Activated T-cell treated with anti-CD3 and anti-CD28 coated beads, Interleukin-2, amount 50 U/mL, for 72 hours (primary cell): ENCODE measurements at regions not wholly inside any gene's neighbourhood (a gene's known extent, or its start where the extent isn't known, plus 50 kb on each side); places are given as distances from the start of the nearest gene placed in this dataset.

Source experiments
- ATAC-seq, 2 donors: fragments of 150-1000 bp; cut with Tn5 transposase; replicated peaks in 1 of 2; 2 replicates each; pipeline ENCODE4 v1.10.0; 2021; ENCODE audit warnings: moderate library complexity in 2 of 2, mild to moderate bottlenecking in 1 of 2
- DNase-seq, 2 donors: peaks; one replicate each; pipeline ENCODE4 v3.0.0; 2021 to 2022; ENCODE audit warnings: mixed read lengths in 1 of 2
- H3K27ac Mint-ChIP-seq: one replicate; pipeline ENCODE4 v1.8.0; 2022; ENCODE audit warnings: mild to moderate bottlenecking, moderate library complexity, mixed read lengths
- H3K27me3 Mint-ChIP-seq: one replicate; pipeline ENCODE4 v1.8.0; 2022; ENCODE audit warnings: low read depth, mixed read lengths
- H3K36me3 Mint-ChIP-seq, 2 donors: one replicate each; pipeline ENCODE4 v1.8.0; 2022; ENCODE audit warnings: mixed read lengths in 2 of 2, mild to moderate bottlenecking in 1 of 2; ENCODE audit not compliant: insufficient read depth in 2 of 2
- H3K4me1 Mint-ChIP-seq: one replicate; pipeline ENCODE4 v1.8.0; 2022; ENCODE audit warnings: low read depth, mixed read lengths
- H3K4me3 Mint-ChIP-seq, 2 donors: one replicate each; pipeline ENCODE4 v1.8.0; 2022; ENCODE audit warnings: mild to moderate bottlenecking in 2 of 2, mixed read lengths in 2 of 2, moderate library complexity in 2 of 2
- H3K9me3 Mint-ChIP-seq, 2 donors: one replicate each; pipeline ENCODE4 v1.8.0; 2022; ENCODE audit warnings: mixed read lengths in 2 of 2

GRCh38 chr11:15896026-15896425 is 460.3 kb downstream of the SOX6 start:
- H3K27me3 Mint-ChIP-seq = no peaks in the 10 kb centered on the region
- DNase-seq = no peak
- no peak overlapping the region for H3K27ac Mint-ChIP-seq
- H3K9me3 Mint-ChIP-seq = no peaks in the 10 kb centered on the region
- ATAC-seq = no peak
- H3K4me1 Mint-ChIP-seq = no peaks in the 10 kb centered on the region
- no peaks in the 10 kb centered on the region for H3K36me3 Mint-ChIP-seq
- H3K4me3 Mint-ChIP-seq = no peak overlapping the region

GRCh38 chr11:15896530-15896929 is 459.8 kb downstream of the SOX6 start:
- Mint-ChIP-seq H3K27me3 (no peaks in the 10 kb centered on the region), H3K9me3 (no peaks in the 10 kb centered on the region), H3K36me3 (no peaks in the 10 kb centered on the region), H3K27ac (no peak overlapping the region), H3K4me1 (no peaks in the 10 kb centered on the region), H3K4me3 (no peak overlapping the region)
- DNase-seq (no peak), ATAC-seq (no peak)

- Mint-ChIP-seq H3K36me3 (no peaks in the 10 kb centered on the region), H3K4me3 (no peak overlapping the region), H3K27ac (no peak overlapping the region), H3K4me1 (no peaks in the 10 kb centered on the region), H3K27me3 (no peaks in the 10 kb centered on the region), H3K9me3 (no peaks in the 10 kb centered on the region)
- ATAC-seq = no peak
- DNase-seq = no peak
Measured at GRCh38 chr11:15897211-15897960, 459.0 kb downstream of the SOX6 start.

- Mint-ChIP-seq H3K27ac (no peak overlapping the region), H3K4me1 (no peaks in the 10 kb centered on the region)
Measured at GRCh38 chr11:15901054-15901453, 455.3 kb downstream of the SOX6 start.

DNA sequence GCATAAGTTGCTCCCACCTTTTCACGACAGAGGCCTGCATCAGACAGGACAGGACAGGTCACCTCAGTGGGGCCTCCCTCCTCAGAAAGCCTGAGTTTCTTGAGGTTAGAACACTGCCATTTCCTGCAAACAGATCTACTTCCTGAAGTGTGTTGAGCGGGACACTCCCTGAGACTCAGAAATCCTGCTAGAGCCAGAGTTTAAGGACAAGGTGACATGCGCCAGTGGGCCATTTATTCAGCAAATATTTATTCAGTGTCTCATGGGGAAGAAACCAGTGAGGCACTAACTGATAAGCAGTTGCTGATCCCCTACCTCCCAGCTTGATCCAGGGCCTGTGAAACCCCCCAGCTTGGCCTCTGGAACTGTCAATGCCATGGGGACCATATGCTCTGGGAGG is 454.6 kb downstream of the SOX6 start:
- H3K27ac Mint-ChIP-seq = no peak overlapping the region
- no peak for DNase-seq
- no peaks in the 10 kb centered on the region for H3K4me1 Mint-ChIP-seq
- ATAC-seq = no peak
- no peaks in the 10 kb centered on the region for H3K9me3 Mint-ChIP-seq
- H3K4me3 Mint-ChIP-seq = no peak overlapping the region
- no peaks in the 10 kb centered on the region for H3K36me3 Mint-ChIP-seq
- H3K27me3 Mint-ChIP-seq = no peaks in the 10 kb centered on the region

More at GRCh38 chr11:15901054-15901453, 455.3 kb downstream of the SOX6 start:
- Mint-ChIP-seq H3K36me3 (no peaks in the 10 kb centered on the region), H3K9me3 (no peaks in the 10 kb centered on the region), H3K27me3 (no peaks in the 10 kb centered on the region), H3K4me3 (no peak overlapping the region)
- ATAC-seq (no peak), DNase-seq (no peak)

- H3K4me1 Mint-ChIP-seq = no peaks in the 10 kb centered on the region
- no peaks in the 10 kb centered on the region for H3K36me3 Mint-ChIP-seq
- no peak overlapping the region for H3K27ac Mint-ChIP-seq
- no peaks in the 10 kb centered on the region for H3K9me3 Mint-ChIP-seq
- ATAC-seq (no peak), DNase-seq (no peak)
- no peak overlapping the region for H3K4me3 Mint-ChIP-seq
- H3K27me3 Mint-ChIP-seq = no peaks in the 10 kb centered on the region
Measured at GRCh38 chr11:15903246-15903645, 453.1 kb downstream of the SOX6 start.

- H3K27me3 Mint-ChIP-seq = no peaks in the 10 kb centered on the region
- H3K36me3 Mint-ChIP-seq = no peaks in the 10 kb centered on the region
- H3K4me3 Mint-ChIP-seq = no peak overlapping the region
- no peak overlapping the region for H3K27ac Mint-ChIP-seq
- H3K4me1 Mint-ChIP-seq = no peaks in the 10 kb centered on the region
- ATAC-seq (no peak), DNase-seq (no peak)
- H3K9me3 Mint-ChIP-seq = no peaks in the 10 kb centered on the region
Measured at GRCh38 chr11:15905366-15906104, 450.8 kb downstream of the SOX6 start.

DNA sequence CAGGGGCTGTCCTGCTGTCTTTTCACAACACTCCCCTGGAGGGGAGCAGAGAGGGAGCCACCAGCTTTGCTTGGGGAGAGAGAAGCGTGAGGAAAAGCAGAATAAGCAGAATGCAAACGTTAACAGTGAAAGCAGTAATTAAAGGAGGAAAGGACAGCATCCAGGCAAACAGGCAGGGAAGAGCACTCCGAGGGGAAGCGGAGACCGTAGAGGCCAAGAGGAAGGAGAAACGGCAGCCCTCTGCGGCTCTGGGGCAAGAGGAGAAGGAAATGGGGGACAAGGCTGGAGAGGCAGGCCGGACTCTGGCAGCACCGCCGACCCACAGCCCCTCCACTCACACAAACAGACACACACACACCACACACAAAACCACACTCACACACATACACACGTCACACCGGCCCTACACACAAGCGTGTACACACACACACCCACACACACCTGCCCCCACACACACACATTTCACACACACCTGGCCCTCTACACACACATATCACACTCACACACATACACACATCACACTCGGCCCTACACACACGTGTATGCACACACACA is 449.8 kb downstream of the SOX6 start:
- Mint-ChIP-seq H3K27me3 (no peaks in the 10 kb centered on the region), H3K36me3 (no peaks in the 10 kb centered on the region), H3K4me3 (no peak overlapping the region), H3K27ac (no peak overlapping the region), H3K9me3 (no peaks in the 10 kb centered on the region), H3K4me1 (no peaks in the 10 kb centered on the region)
- ATAC-seq = no peak
- DNase-seq = no peak

DNA sequence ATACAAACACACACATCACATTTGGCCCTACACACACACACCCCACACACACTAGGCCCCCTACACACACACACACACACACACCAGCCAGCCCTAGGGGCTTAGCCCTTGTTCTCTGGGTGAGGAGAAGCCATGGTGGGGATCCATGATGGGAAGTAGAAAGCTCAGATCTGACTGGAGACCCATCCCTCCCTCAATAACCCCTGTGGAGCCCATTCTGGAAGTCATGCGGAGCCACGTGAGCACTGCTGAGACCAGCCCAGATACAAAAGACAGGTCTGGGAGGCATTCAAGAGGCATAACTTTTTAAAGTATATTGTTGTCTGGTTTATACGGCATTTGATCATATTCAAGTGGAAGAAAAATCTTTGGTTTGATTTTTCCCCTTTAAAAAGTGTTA is 448.5 kb downstream of the SOX6 start:
- Mint-ChIP-seq H3K27me3 (no peaks in the 10 kb centered on the region), H3K27ac (no peak overlapping the region)

DNA sequence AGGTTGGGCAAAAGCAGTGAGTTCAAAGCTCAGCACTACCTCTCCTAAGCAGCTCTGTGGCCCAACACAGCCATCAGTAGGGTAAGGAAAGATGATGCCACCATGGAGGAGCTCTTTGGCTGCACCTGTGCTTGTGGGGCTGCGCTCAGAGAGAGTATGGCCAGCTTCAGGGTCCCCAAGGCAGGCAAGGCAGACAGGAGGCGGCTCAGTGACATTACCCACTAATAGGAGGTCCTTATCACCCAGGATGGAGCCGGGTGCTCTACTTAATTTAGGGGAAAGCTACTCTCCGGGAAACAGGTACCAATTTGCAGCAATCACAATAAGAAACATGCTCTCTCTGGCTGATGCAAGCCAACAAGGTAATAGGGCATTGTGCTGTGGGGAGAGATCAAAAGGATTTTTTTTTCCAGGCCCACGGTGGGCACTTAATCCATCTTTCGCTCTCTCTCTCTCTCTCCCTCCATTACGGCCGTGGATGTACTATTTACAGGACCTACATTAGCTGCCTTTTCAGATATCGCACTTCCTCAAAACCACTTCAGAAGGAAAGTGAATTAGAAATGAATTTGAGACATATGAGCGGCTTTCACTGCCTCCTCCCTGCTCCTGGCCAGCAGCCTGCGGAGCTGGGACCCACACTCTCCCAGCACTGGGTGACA is 446.3 kb downstream of the SOX6 start:
- no peak for ATAC-seq
- Mint-ChIP-seq H3K36me3 (no peaks in the 10 kb centered on the region), H3K4me1 (no peaks in the 10 kb centered on the region), H3K27me3 (no peaks in the 10 kb centered on the region), H3K27ac (no peak overlapping the region), H3K4me3 (no peak overlapping the region), H3K9me3 (no peaks in the 10 kb centered on the region)
- no peak for DNase-seq

More for the DNA sequence above, 448.5 kb downstream of the SOX6 start:
- Mint-ChIP-seq H3K9me3 (no peaks in the 10 kb centered on the region), H3K4me1 (no peaks in the 10 kb centered on the region), H3K4me3 (no peak overlapping the region), H3K36me3 (no peaks in the 10 kb centered on the region)
- DNase-seq (no peak), ATAC-seq (no peak)

DNA sequence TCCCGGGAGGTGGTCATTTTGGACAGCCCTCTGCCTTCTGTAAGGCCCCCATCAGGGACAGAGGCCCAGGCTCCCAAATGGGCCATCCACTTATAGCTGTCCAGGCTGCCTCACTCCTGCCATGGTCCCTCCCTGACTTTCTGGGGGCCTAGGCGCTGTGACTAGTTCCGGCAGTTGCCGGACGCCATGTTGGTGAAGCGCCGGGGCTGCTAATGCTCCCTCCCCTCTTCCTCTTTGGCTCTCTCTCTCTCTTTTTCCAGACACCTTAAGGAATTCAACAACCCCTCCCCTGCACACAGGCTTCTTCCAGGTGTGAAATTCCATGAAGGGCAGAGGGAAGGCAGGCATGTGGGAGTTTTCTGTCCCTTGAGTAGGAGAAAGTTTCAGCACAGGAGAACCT is 445.6 kb downstream of the SOX6 start:
- DNase-seq (no peak), ATAC-seq (no peak)
- Mint-ChIP-seq H3K4me3 (no peak overlapping the region), H3K27me3 (no peaks in the 10 kb centered on the region), H3K27ac (no peak overlapping the region), H3K9me3 (no peaks in the 10 kb centered on the region), H3K36me3 (no peaks in the 10 kb centered on the region), H3K4me1 (no peaks in the 10 kb centered on the region)

DNA sequence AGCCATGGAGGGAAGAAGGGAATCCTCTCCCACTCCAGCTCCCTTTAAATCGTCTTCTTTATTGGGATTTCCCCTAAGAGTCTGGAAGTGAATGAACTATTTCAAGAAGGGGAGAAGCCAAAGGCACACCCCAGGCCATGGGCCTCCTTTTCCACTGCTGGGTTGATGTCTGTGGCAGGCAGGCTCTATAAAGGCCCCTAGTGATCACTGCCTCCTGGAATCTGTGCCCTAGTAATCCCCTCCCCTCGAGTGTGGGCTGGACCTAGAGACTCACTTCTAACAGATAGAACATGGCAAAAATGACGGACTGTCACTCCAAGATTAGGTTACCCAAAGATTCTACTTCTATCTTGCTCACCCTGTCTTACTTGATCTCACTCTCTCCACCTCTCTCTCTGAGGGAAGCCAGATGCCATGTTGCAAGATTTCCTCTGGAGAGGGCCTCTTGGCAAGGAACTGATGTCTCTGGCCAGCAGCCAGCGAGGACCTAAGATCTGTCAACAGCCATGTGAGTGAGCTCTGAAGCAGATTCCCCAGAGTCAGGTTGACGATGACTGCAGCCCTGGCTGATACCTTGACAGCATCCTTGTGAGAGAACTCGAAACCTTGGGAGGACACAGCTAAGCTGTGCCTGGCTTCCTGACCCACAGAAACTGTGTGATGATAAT is 444.8 kb downstream of the SOX6 start:
- H3K9me3 Mint-ChIP-seq = peaks cover 0 to 3% of the 10 kb centered on the region in 2 donors
- no peaks in the 10 kb centered on the region for H3K4me1 Mint-ChIP-seq
- H3K27me3 Mint-ChIP-seq = no peaks in the 10 kb centered on the region
- H3K27ac Mint-ChIP-seq = no peak overlapping the region
- no peak for ATAC-seq
- no peak overlapping the region for H3K4me3 Mint-ChIP-seq
- DNase-seq = no peak
- no peaks in the 10 kb centered on the region for H3K36me3 Mint-ChIP-seq

DNA sequence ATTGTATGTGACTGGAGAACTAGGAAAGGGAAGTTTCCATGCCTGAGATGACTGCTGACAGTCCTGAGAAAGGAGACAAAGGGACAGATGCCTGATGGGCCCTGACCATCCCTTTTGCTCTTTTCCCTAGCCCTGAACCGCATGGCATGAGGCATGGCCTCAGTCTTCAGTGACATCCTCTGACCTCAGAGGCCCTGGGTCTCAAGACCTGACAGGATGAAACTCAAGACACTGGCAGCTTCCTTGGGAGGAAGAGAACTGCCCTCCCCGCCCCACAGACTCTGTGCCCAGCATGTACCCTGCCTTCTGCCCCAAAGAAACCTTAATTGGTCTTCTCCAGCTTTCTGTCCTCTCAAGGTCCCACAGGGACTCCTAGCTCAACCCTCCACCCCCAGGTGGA is 444.1 kb downstream of the SOX6 start:
- Mint-ChIP-seq H3K27me3 (no peaks in the 10 kb centered on the region), H3K4me1 (no peaks in the 10 kb centered on the region), H3K27ac (no peak overlapping the region), H3K9me3 (peaks cover 0 to 3% of the 10 kb centered on the region in 2 donors), H3K4me3 (no peak overlapping the region), H3K36me3 (no peaks in the 10 kb centered on the region)
- ATAC-seq (no peak), DNase-seq (no peak)
